DMS53 treated with DMSO at 0.1 percent for 48 hours (cell line): ENCODE measurements at regions not wholly inside any gene's neighbourhood (a gene's known extent, or its start where the extent isn't known, plus 50 kb on each side); places are given as distances from the start of the nearest gene placed in this dataset.

ENCODE experiments used
- DNase-seq: peaks from one replicate; lab custom pipeline; 2025; ENCODE audit not compliant: unreplicated experiment; lab: John Stamatoyannopoulos, UW

DNA sequence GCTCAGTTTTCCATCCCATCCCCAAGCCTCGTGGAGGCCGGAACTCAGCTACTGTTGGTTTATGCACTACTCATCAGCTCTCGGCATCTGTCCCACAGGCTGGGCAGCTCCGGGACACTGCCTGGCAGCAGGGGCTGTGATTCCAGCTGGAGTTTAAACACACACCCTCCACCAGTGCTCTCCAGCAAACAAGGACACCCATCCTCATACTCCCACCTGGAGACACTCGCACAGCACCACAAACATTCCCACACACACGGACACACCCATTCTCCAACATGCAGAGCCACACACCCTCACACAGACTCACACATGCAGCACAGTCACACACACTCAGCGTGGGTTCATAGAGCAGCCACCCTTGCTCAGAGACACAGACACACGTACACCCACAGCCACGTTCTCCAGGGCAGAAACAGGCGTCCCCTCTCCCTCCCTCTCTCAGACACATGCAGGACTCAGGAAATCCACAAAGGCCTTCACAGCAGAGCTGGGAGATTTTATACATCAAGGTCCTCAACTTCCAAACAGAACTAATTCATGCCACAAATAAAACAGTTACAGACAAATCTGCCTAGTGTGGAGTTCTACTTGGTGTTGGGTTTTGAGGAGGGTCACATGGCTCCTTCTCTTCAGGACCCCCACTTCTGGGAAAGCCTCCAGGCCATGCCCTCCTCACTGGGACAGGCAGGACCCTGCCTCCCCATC, 785.4 kb downstream of the UQCRFS1 start:
- DNase-seq, result no peak

- no peak for DNase-seq
Observed at GRCh38 chr19:28426730-28427225, 786.2 kb downstream of the UQCRFS1 start.

DNA sequence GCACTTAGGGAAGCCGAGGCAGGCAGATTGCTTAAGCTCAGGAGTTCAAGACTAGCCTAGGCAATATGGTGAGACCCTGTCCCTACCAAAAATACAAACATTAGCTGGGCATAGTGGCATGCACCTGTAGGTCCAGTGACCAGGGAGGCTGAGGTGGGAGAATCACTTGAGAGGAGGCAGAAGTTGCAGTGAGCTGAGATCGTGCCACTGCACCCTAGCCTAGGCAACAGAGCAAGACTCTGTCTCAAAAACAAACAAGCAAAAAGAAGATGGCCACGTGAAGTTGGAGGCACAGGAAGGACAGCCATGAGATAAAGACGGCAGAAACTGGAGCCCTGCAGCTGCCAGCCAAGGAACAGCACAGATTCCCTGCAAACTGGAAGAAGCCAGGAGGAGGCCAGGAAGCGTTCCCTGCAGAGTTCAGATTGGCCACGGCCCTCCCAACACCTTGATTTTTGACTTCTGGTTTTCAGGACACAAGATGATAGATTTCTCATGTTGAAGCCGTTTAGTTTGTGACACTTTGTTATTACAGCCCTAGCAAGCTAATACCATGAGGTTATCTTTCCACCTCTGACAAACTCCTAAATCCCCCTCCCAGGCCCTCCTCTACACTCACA, 786.7 kb downstream of the UQCRFS1 start:
- DNase-seq, result no peak

- no peak for DNase-seq
Observed at GRCh38 chr19:28425046-28425931, 787.7 kb downstream of the UQCRFS1 start.

- DNase-seq, result no peak
Observed at GRCh38 chr19:28424662-28425045, 788.3 kb downstream of the UQCRFS1 start.

- no peak for DNase-seq
Observed at GRCh38 chr19:28424077-28424476, 788.9 kb downstream of the UQCRFS1 start.

- no peak for DNase-seq
Observed at GRCh38 chr19:28422791-28423650, 789.9 kb downstream of the UQCRFS1 start.

DNA sequence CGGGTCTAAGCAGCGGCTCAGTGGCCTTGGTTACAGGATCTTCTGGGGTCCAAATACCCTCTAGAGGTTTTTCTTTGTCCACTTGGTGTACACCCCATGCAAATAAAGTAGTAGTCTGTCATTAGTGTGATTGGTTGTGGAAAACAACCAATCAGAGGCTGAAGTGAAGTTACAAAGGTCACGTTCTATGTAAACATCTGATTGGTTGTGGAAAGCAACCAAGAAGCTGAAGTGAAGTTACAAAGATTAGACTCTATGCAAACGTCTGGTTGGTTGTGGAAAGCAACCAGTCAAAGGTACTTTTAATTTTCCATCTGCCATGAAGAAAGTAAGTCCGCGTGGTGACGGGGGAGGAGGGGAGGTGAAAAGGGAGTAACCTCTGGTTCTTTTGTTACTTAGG, 790.9 kb downstream of the UQCRFS1 start:
- DNase-seq, result no peak

DNA sequence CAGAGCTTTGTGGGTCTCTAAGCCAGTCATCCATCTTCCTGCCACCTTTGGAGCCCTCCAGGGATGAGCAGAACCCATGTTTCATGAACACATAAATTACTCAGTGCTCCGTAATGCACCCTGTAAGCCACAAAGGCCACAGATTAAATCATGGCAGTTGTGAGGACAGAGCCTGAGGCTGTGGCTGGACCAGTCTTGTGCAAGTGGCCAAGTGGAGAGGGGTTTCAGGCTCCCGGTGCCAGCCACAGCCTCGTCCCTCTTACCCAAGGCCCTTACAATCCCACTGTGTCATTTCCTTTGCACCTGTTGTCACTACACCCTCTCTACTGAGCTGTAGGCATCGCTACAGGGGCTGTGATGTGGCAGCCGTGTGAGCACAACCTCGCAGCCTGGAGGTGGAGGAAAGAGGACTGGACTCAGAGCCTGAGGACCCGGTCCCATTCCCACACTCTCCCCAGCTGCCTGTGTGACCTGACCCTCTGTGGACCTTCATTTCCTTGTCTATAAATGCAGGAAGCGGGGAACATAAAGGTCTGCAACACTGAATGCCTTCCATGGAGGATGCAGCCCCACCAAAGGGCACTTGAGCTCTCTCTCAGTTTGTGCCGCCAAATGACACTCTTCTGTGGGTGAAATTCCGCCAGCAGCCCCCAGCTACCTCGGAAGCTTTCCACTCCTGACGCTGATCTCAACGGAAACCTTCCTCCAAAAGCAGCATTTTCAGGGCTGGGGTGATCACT, 792.0 kb downstream of the UQCRFS1 start:
- no peak for DNase-seq

GRCh38 chr19:28419312-28419711, 793.6 kb downstream of the UQCRFS1 start:
- DNase-seq, result no peak

DNA sequence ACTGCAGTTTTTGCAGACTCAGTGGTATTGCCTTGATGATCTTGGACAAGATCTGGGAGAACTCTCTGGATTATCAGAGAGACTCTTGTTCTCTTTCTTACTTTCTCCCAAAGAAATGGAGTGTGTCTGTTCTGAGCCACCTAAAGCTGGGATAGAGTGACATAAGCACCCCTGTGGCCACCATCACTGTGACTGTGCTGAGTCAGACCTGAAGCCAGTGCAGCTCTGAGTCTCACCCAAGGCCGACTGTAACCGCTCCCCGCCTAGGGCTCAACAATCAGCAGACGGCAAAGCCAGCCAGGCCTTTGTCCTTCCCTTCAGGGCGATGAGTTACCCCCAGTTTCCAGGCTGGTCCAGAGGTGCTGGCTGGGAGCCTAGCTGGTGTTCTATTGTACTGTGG, 795.6 kb downstream of the UQCRFS1 start:
- no peak for DNase-seq

- DNase-seq, result no peak
Observed at GRCh38 chr19:28416245-28416644, 796.7 kb downstream of the UQCRFS1 start.

DNA sequence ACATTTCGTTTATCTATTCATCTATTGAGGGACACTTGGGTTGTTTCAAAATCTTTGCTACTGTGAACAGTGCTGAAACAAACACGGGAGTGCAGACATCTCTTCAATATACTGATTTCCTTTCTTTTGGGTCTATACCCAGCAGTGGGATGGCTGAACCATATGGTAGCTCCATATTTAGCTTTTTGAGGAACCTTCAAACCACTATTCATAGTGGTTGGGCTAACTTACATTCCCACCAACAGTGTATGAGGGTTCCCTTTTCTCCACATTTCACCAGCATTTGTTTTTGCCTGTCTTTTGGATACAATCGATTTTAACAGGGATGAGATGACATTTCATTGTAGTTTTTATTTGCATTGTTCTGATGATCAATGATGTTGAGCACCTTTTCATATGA, 798.2 kb downstream of the UQCRFS1 start:
- no peak for DNase-seq

DNA sequence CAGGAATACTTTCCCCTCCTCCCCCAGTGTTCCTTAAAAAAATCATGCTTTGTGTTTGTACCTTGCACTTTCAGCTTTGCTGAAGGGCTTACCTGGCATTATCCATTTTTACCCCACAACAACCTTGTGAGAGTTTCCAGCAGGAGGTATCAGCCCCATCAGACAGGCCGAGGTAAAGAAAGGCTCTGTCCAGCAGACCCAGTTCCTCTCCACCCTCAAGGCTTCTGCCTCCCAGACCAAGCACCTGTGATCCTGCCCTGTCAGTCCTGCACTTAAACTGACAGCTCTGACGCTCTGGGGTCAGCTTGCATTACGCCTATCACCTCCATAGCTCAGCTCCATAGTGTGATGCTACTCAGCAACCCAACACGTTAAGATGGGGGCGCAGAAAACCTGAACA, 803.1 kb downstream of the UQCRFS1 start:
- no peak for DNase-seq

GRCh38 chr19:28406966-28407365, 806.0 kb downstream of the UQCRFS1 start:
- DNase-seq, result no peak

DNA sequence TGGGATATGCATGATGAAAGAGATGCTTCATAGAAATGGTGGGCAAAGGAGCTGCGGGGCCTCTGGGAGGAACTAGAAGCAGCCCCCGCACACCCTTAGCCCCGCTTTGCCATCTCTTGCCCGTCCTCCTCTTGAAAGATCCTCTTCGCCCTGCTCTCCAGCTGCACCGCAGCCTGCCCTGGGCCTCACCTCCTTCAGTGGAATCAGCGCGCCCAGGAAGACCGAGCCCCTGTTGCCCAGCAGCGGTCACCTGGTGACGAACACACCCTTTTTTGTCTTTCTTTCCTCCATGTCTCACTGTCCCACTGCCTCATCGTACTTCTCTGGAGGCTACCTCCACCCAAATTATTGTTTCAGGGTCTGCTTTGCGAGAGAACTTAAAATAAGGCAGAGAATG, 807.6 kb downstream of the UQCRFS1 start:
- DNase-seq, result no peak

GRCh38 chr19:28404472-28404871, 808.5 kb downstream of the UQCRFS1 start:
- no peak for DNase-seq

DNA sequence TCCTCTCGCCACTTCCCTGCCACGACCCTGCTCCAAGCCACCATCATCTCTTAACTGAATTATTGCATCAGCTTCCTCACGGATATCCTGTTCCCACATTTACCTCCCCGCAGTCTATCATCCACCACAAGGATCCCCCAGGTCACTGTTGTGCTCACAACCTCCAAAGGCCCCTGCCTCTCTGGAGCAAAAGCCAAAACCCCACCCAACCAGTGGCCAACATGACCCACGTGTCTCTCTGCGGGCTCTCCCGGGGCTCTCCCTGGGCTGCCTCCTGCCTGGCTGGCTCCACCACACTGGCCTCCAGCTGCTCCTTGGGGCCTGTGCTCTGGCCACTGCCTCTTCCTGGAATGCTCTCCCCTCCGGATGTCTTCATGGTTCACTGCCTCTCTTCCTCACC, 809.3 kb downstream of the UQCRFS1 start:
- DNase-seq, result no peak

DNA sequence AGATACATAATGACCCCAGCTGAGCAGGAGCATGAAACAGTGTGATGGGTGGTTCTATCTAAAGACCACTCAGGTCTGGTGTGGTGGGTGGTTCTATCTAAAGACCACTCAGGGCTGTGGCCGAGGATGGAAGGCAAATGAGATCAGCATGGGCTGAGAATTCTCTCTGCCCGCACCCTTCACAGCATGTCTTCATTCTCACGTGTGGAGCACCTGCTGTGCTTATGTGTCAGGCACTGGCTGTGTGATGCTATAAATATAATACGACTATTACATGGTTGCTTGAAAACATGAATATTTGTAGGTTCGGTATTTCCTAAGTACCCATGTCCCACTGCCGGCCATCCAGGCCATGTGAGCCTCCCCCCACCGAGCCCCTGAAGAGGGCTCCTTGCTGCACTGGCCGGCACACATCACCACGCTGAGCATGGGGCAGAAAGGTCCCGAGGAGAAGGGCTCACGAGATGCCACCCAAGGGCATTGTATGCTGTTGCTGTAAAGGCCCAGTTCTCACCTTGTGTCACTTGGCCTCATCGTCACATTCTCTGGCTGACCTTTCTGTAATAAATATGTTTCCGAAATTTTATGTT, 810.2 kb downstream of the UQCRFS1 start:
- no peak for DNase-seq
